ENCODE measurements at regions not wholly inside any gene's neighbourhood (a gene's known extent, or its start where the extent isn't known, plus 50 kb on each side); places are given as distances from the start of the nearest gene placed in this dataset.

GRCh38 chr5:27377626-27378025 lies 339.2 kb upstream of the CDH9 start:
- no peak overlapping the region for H3K27ac ChIP-seq (ENCODE audit: low read depth, low read length)
- H3K36me3 ChIP-seq (ENCODE audit: insufficient read depth, low read length) = no peaks in the 10 kb centered on the region
- no peaks in the 10 kb centered on the region for H3K9me3 ChIP-seq (ENCODE audit: low read depth, low read length)
- H3K79me2 ChIP-seq (ENCODE audit: insufficient read depth, low read length) = no peaks in the 10 kb centered on the region
- H3K4me1 ChIP-seq (ENCODE audit: insufficient read depth, low read length) = no peaks in the 10 kb centered on the region
- H3K27me3 ChIP-seq (ENCODE audit: insufficient read depth, low read length) = no peaks in the 10 kb centered on the region
- H4K20me1 ChIP-seq (ENCODE audit: insufficient read depth, low read length) = no peaks in the 10 kb centered on the region
- no peak for TF ChIP-seq CTCF (IDR thresholded peaks at IDR 0.05; ENCODE audit: extremely low read depth, low read depth, low read length)
- no peak overlapping the region for H2AFZ ChIP-seq (ENCODE audit: low read length)
- DNase-seq (ENCODE audit: insufficient read length, low spot score, missing footprints) = no peak
- no peak overlapping the region for H3K4me2 ChIP-seq (ENCODE audit: insufficient read depth, low read length)
- H3K4me3 ChIP-seq (ENCODE audit: insufficient read depth, low read length) = no peak overlapping the region

- TF ChIP-seq CTCF (IDR thresholded peaks at IDR 0.05; ENCODE audit: extremely low read depth, low read depth, low read length) = no peak
- Histone ChIP-seq H3K79me2 (ENCODE audit: insufficient read depth, low read length) (no peaks in the 10 kb centered on the region), H3K4me1 (ENCODE audit: insufficient read depth, low read length) (no peaks in the 10 kb centered on the region), H3K27me3 (ENCODE audit: insufficient read depth, low read length) (no peaks in the 10 kb centered on the region), H3K27ac (ENCODE audit: low read depth, low read length) (no peak overlapping the region), H4K20me1 (ENCODE audit: insufficient read depth, low read length) (no peaks in the 10 kb centered on the region), H2AFZ (ENCODE audit: low read length) (no peak overlapping the region), H3K4me3 (ENCODE audit: insufficient read depth, low read length) (no peak overlapping the region), H3K9me3 (ENCODE audit: low read depth, low read length) (no peaks in the 10 kb centered on the region), H3K4me2 (ENCODE audit: insufficient read depth, low read length) (no peak overlapping the region), H3K36me3 (ENCODE audit: insufficient read depth, low read length) (no peaks in the 10 kb centered on the region)
- no peak for DNase-seq (ENCODE audit: insufficient read length, low spot score, missing footprints)
Observed at GRCh38 chr5:27353970-27354369, 315.6 kb upstream of the CDH9 start.

- no peaks in the 10 kb centered on the region for H3K4me1 ChIP-seq (ENCODE audit: insufficient read depth, low read length)
- H3K9me3 ChIP-seq (ENCODE audit: low read depth, low read length) = no peaks in the 10 kb centered on the region
- no peaks in the 10 kb centered on the region for H3K36me3 ChIP-seq (ENCODE audit: insufficient read depth, low read length)
- H3K79me2 ChIP-seq (ENCODE audit: insufficient read depth, low read length) = no peaks in the 10 kb centered on the region
- no peak for DNase-seq (ENCODE audit: insufficient read length, low spot score, missing footprints)
- H3K27ac ChIP-seq (ENCODE audit: low read depth, low read length) = no peak overlapping the region
- no peak for TF ChIP-seq CTCF (IDR thresholded peaks at IDR 0.05; ENCODE audit: extremely low read depth, low read depth, low read length)
- no peaks in the 10 kb centered on the region for H4K20me1 ChIP-seq (ENCODE audit: insufficient read depth, low read length)
- no peak overlapping the region for H2AFZ ChIP-seq (ENCODE audit: low read length)
- no peaks in the 10 kb centered on the region for H3K27me3 ChIP-seq (ENCODE audit: insufficient read depth, low read length)
- H3K4me2 ChIP-seq (ENCODE audit: insufficient read depth, low read length) = no peak overlapping the region
- no peak overlapping the region for H3K4me3 ChIP-seq (ENCODE audit: insufficient read depth, low read length)
Observed at GRCh38 chr5:27353540-27353939, 315.2 kb upstream of the CDH9 start.

- no peaks in the 10 kb centered on the region for H3K27me3 ChIP-seq (ENCODE audit: insufficient read depth, low read length)
- DNase-seq (ENCODE audit: insufficient read length, low spot score, missing footprints) = no peak
- H3K79me2 ChIP-seq (ENCODE audit: insufficient read depth, low read length) = no peaks in the 10 kb centered on the region
- H3K4me3 ChIP-seq (ENCODE audit: insufficient read depth, low read length) = no peak overlapping the region
- H2AFZ ChIP-seq (ENCODE audit: low read length) = no peak overlapping the region
- TF ChIP-seq CTCF (IDR thresholded peaks at IDR 0.05; ENCODE audit: extremely low read depth, low read depth, low read length) = no peak
- H3K4me1 ChIP-seq (ENCODE audit: insufficient read depth, low read length) = no peaks in the 10 kb centered on the region
- H3K36me3 ChIP-seq (ENCODE audit: insufficient read depth, low read length) = no peaks in the 10 kb centered on the region
- no peak overlapping the region for H3K4me2 ChIP-seq (ENCODE audit: insufficient read depth, low read length)
- no peak overlapping the region for H3K27ac ChIP-seq (ENCODE audit: low read depth, low read length)
- H3K9me3 ChIP-seq (ENCODE audit: low read depth, low read length) = no peaks in the 10 kb centered on the region
- H4K20me1 ChIP-seq (ENCODE audit: insufficient read depth, low read length) = no peaks in the 10 kb centered on the region
Observed at GRCh38 chr5:27341342-27341741, 303.0 kb upstream of the CDH9 start.

All from osteoblast (primary cell).